ENCODE measurements at regions not wholly inside any gene's neighbourhood (a gene's known extent, or its start where the extent isn't known, plus 50 kb on each side); places are given as distances from the start of the nearest gene placed in this dataset.

DNA sequence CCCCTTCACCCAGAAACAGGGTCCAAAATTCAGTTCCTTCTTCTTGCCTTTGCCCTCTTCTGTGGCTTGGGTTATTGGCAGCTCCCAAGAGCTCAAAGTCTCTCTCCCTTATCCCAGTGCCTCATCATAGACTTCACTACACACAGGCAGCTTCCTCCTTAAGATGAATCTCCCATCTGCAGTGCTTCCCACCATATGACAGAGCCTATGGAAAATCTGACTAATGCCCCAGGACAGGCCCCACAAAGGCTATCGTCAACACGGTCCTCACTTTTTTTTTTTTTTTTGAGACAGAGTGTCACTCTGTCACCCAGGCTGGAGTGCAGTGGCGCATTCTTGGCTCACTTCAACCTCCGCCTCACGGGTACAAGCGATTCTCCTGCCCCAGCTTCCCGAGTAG lies 194.1 kb downstream of the MEX3B start:
- H3K9me3 ChIP-seq: no peaks in the 10 kb centered on the region
- no peak overlapping the region for H3K4me3 ChIP-seq (ENCODE audit: low read depth, low read length)
- DNase-seq: no peak
- H3K27me3 ChIP-seq: no peaks in the 10 kb centered on the region
- no peaks in the 10 kb centered on the region for H3K36me3 ChIP-seq
- TF ChIP-seq, protein P1, sequence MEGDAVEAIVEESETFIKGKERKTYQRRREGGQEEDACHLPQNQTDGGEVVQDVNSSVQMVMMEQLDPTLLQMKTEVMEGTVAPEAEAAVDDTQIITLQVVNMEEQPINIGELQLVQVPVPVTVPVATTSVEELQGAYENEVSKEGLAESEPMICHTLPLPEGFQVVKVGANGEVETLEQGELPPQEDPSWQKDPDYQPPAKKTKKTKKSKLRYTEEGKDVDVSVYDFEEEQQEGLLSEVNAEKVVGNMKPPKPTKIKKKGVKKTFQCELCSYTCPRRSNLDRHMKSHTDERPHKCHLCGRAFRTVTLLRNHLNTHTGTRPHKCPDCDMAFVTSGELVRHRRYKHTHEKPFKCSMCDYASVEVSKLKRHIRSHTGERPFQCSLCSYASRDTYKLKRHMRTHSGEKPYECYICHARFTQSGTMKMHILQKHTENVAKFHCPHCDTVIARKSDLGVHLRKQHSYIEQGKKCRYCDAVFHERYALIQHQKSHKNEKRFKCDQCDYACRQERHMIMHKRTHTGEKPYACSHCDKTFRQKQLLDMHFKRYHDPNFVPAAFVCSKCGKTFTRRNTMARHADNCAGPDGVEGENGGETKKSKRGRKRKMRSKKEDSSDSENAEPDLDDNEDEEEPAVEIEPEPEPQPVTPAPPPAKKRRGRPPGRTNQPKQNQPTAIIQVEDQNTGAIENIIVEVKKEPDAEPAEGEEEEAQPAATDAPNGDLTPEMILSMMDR (IDR thresholded peaks at IDR 0.05; ENCODE audit: low read depth, low read length): no peak
- H3K4me1 ChIP-seq: no peaks in the 10 kb centered on the region

DNA sequence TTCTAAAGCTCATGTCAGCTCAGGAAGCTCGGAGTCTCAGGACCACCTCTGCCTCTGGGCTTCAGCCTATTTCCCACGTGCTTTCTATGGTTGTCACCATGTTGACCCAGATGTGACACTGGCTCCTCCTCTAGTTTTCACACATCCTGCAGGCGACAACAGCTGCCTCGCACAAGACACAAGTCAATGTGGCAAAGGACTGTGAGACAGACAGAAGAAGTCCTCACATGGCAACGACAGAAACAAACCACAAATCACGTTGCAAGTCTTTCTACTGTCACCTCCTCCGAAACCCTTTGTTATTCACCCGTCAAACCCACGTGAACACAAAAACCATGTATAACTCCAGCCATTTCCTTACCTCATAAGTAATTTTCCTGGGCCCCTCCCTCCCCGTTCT lies 194.5 kb downstream of the MEX3B start:
- no peak overlapping the region for H3K4me3 ChIP-seq (ENCODE audit: low read depth, low read length)
- no peaks in the 10 kb centered on the region for H3K27me3 ChIP-seq
- no peaks in the 10 kb centered on the region for H3K4me1 ChIP-seq
- no peaks in the 10 kb centered on the region for H3K9me3 ChIP-seq
- no peak for DNase-seq
- TF ChIP-seq, protein P1 (IDR thresholded peaks at IDR 0.05; ENCODE audit: low read depth, low read length): no peak
- H3K36me3 ChIP-seq: no peaks in the 10 kb centered on the region

DNA sequence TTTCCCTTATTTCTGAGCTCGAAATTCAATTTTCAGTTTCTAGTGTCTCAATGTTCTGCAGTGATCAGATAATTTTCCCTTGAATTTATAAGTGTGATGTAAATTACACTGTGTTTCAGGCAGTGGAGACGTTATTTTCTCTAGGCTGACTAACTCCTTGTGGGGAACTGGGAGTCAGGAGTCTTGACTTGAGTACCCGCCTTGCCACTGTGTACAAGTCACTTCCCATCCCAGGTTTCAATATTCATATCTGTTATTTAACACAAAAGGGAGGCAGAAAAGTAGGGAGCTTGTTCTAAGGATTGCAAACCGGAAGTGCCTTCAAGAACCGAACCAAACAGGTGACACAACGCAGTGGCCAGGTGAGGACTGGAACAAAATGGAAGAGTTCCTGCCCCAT lies 196.5 kb downstream of the MEX3B start:
- H3K4me1 ChIP-seq: no peaks in the 10 kb centered on the region

DNA sequence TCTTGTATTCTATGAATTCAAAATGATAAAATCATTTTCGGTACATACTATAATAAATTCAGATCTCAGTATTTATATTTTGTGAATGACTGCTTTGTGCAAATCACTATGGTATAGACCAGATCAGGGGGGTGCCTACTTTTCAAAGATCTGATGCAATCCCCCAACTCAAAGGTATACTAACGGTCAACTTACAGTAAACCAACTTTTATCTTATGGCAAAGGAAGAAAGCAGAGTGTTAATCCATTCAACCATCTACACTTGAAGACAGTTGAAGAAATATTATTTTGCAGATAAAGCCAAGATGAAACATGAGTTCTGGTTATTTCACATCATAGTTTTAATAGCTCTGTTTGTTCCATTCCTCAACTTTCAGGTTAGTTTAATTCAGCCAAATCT lies 197.1 kb downstream of the MEX3B start:
- no peaks in the 10 kb centered on the region for H3K27me3 ChIP-seq
- no peaks in the 10 kb centered on the region for H3K9me3 ChIP-seq
- TF ChIP-seq, protein P1 (IDR thresholded peaks at IDR 0.05; ENCODE audit: low read depth, low read length): no peak
- H3K4me3 ChIP-seq (ENCODE audit: low read depth, low read length): no peak overlapping the region
- no peak for DNase-seq
- H3K4me1 ChIP-seq: no peaks in the 10 kb centered on the region
- no peaks in the 10 kb centered on the region for H3K36me3 ChIP-seq

More for the DNA sequence above, 196.5 kb downstream of the MEX3B start:
- no peaks in the 10 kb centered on the region for H3K36me3 ChIP-seq
- no peak for DNase-seq
- H3K9me3 ChIP-seq: no peaks in the 10 kb centered on the region
- H3K4me3 ChIP-seq (ENCODE audit: low read depth, low read length): no peak overlapping the region
- no peaks in the 10 kb centered on the region for H3K27me3 ChIP-seq
- TF ChIP-seq, protein P1 (IDR thresholded peaks at IDR 0.05; ENCODE audit: low read depth, low read length): no peak

DNA sequence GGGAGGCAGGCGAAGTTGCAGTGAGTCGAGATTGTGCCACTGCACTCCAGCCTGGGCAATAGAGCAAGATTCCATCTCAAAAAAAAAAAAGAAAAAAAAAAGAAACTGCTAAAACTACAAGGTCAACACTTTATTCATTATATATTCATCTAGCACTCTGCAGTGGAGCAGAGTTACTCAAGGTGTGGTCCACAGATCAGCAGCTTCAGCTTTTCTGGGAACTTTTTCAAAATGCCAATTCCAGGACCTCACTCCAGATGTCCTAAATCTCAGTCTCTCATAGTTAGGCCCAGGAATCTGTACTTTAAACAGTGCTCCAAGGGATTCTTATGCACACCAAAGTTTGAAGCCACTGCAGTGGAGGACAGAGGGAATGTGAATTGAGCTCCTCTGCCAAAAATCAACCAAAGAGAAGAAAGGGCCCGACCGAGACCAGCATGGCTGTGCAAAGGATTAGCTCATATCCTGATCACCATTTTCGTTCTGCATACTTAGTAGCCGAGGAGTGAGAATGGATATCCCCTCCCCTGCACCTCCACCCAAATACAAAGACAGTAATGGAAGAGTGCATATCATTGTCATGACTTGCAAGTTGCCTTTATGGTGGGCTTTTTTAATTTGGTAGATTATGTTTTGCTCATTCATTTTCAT lies 201.9 kb downstream of the MEX3B start:
- Histone ChIP-seq H3K4me3 (ENCODE audit: low read depth, low read length) (no peak overlapping the region), H3K4me1 (no peaks in the 10 kb centered on the region), H3K27me3 (no peaks in the 10 kb centered on the region), H3K36me3 (no peaks in the 10 kb centered on the region), H3K9me3 (no peaks in the 10 kb centered on the region)
- no peak for DNase-seq
- TF ChIP-seq, protein P1 (IDR thresholded peaks at IDR 0.05; ENCODE audit: low read depth, low read length): no peak

DNA sequence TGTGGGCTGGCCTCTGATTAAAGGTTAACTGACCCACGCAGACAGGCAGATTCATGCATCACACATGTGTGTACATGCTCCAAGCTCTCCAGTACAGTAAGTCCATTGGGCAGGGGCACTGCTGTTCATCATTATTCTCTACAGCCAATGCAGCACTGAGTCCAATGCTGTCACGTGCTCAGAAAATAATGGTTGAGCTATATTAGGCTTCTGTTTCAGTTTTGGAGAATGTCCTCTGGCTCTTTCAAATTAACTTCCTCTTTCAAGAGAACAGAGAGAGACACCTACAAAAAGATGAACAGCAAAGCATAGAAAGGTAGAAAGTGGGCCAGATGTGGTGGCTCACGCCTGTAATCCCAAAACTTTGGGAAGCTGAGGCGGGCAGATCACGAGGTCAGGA lies 202.6 kb downstream of the MEX3B start:
- DNase-seq: no peak
- Histone ChIP-seq H3K4me3 (ENCODE audit: low read depth, low read length) (no peak overlapping the region), H3K27me3 (no peaks in the 10 kb centered on the region), H3K36me3 (no peaks in the 10 kb centered on the region), H3K9me3 (no peaks in the 10 kb centered on the region), H3K4me1 (no peaks in the 10 kb centered on the region)
- TF ChIP-seq, protein P1 (IDR thresholded peaks at IDR 0.05; ENCODE audit: low read depth, low read length): no peak
